Thyroid gland (tissue), 4 donors: ENCODE measurements at regions not wholly inside any gene's neighbourhood (a gene's known extent, or its start where the extent isn't known, plus 50 kb on each side); places are given as distances from the start of the nearest gene placed in this dataset.

Experiments
- DNase-seq, 2 donors: peaks; one replicate each; pipeline ENCODE4 v3.0.0-alpha.2; 2019
- H3K27ac ChIP-seq, 3 donors: fragments of 200-600 bp; sonication (generic); 1 replicate in 2 of 3; 2 replicates in 1 of 3; pipeline ENCODE4 v1.5.1; 2016 to 2019; ENCODE audit warnings: mild to moderate bottlenecking in 1 of 3, moderate library complexity in 1 of 3
- H3K27me3 ChIP-seq: fragments of 200-600 bp; sonication (generic); one replicate; pipeline ENCODE4 v1.5.1; 2019
- H3K36me3 ChIP-seq, 2 donors: fragments of 200-600 bp; sonication (generic); one replicate each; pipeline ENCODE4 v1.5.1; 2016 to 2019
- H3K4me1 ChIP-seq, 2 donors: fragments of 200-600 bp; sonication (generic); one replicate each; pipeline ENCODE4 v1.5.1; 2017 to 2019
- H3K4me3 ChIP-seq, 3 donors: fragments of 200-600 bp; sonication (generic); replicated peaks in 1 of 3; 1 replicate in 2 of 3; 2 replicates in 1 of 3; pipeline ENCODE4 v1.5.1; 2016; ENCODE audit warnings: mild to moderate bottlenecking in 1 of 3
- H3K9me3 ChIP-seq: fragments of 200-600 bp; sonication (generic); one replicate; pipeline ENCODE4 v1.5.1; 2017
- CTCF ChIP-seq, 6 experiments: fragments of 200-600 bp in 3 of 6; fragments of 450-650 bp in 3 of 6; sonication (generic) in 3 of 6; IDR thresholded peaks; one replicate each; pipeline ENCODE4 v1.5.1; 2016 to 2019; ENCODE audit warnings: antibody characterized with exemption in 6 of 6, mild to moderate bottlenecking in 2 of 6, inconsistent platforms in 1 of 6, moderate library complexity in 1 of 6
- POLR2A ChIP-seq, 2 donors: fragments of 450-650 bp; IDR thresholded peaks; one replicate each; pipeline ENCODE4 v1.6.1; 2017; ENCODE audit warnings: antibody characterized with exemption in 2 of 2, mild to moderate bottlenecking in 2 of 2, moderate library complexity in 1 of 2
- WGBS, 2 donors: methylation state at CpG; one replicate each; pipeline ENCODE4 v1.1.5; 2017; 5-methylcytosine and 5-hydroxymethylcytosine counted together
- intact Hi-C: fragments of 100-400 bp; cut with DNase I; formaldehyde crosslinking; loops from one replicate; pipeline ENCODE4 v1.15.1; 2023

- DNase-seq, result peak in 1 of 2 donors; percentile 32
- TF ChIP-seq CTCF (IDR thresholded peaks at IDR 0.05) (no peak), POLR2A (IDR thresholded peaks at IDR 0.05) (no peak)
- H3K27me3 ChIP-seq, result no peaks in the 10 kb centered on the region
- H3K27ac ChIP-seq, result peak overlapping the region in 1 of 3 donors; percentile 49
- H3K36me3 ChIP-seq, result no peaks in the 10 kb centered on the region
- 57 to 63% methylated on average over 16 of the region's 16 CpGs for WGBS, 2 donors
- intact Hi-C loops, result no loop called here
- no peak overlapping the region for H3K4me3 ChIP-seq
- H3K4me1 ChIP-seq, result peaks cover 13 to 29% of the 10 kb centered on the region in 2 donors
- no peaks in the 10 kb centered on the region for H3K9me3 ChIP-seq
Measured at GRCh38 chr18:49663899-49664890, 102.3 kb downstream of the LIPG start.

- WGBS, 2 donors, result 82 to 95% methylated on average over 7 of the region's 7 CpGs
- no peak for TF ChIP-seq CTCF (IDR thresholded peaks at IDR 0.05)
- TF ChIP-seq POLR2A (IDR thresholded peaks at IDR 0.05), result no peak
- H3K4me3 ChIP-seq, result no peak overlapping the region
- peaks cover 10 to 22% of the 10 kb centered on the region in 2 donors for H3K4me1 ChIP-seq
- H3K9me3 ChIP-seq, result no peaks in the 10 kb centered on the region
- no peaks in the 10 kb centered on the region for H3K36me3 ChIP-seq
- intact Hi-C loops, result no loop called here
- no peak overlapping the region for H3K27ac ChIP-seq
- DNase-seq, result no peak
- no peaks in the 10 kb centered on the region for H3K27me3 ChIP-seq
Measured at GRCh38 chr18:49662506-49662905, 100.6 kb downstream of the LIPG start.

- no peak for DNase-seq
- no peaks in the 10 kb centered on the region for H3K36me3 ChIP-seq
- H3K27ac ChIP-seq, result no peak overlapping the region
- intact Hi-C loops, result no loop called here
- no peaks in the 10 kb centered on the region for H3K27me3 ChIP-seq
- H3K9me3 ChIP-seq, result no peaks in the 10 kb centered on the region
- TF ChIP-seq CTCF (IDR thresholded peaks at IDR 0.05) (no peak), POLR2A (IDR thresholded peaks at IDR 0.05) (no peak)
- no peak overlapping the region for H3K4me3 ChIP-seq
- peaks cover 17 to 19% of the 10 kb centered on the region in 2 donors for H3K4me1 ChIP-seq
- WGBS, 2 donors, result 77 to 78% methylated on average over 6 of the region's 6 CpGs
Measured at GRCh38 chr18:49658823-49659404, 97.1 kb downstream of the LIPG start.

GRCh38 chr18:49656073-49656692, 94.3 kb downstream of the LIPG start:
- intact Hi-C loops, result no loop called here
- no peak for TF ChIP-seq CTCF (IDR thresholded peaks at IDR 0.05)
- no peak for TF ChIP-seq POLR2A (IDR thresholded peaks at IDR 0.05)
- Histone ChIP-seq H3K27me3 (no peaks in the 10 kb centered on the region), H3K9me3 (no peaks in the 10 kb centered on the region), H3K4me3 (no peak overlapping the region), H3K4me1 (peaks cover 30 to 32% of the 10 kb centered on the region in 2 donors), H3K36me3 (no peaks in the 10 kb centered on the region), H3K27ac (peak overlapping the region; percentile 28 to 39 (median 30))
- DNase-seq, result no peak
- WGBS, 2 donors, result 76 to 82% methylated on average over 10 of the region's 10 CpGs
